BJ (cell line): ENCODE measurements at regions not wholly inside any gene's neighbourhood (a gene's known extent, or its start where the extent isn't known, plus 50 kb on each side); places are given as distances from the start of the nearest gene placed in this dataset.
A peak's percentile ranks its signal among the peaks of the same experiment; 100 is the strongest.
"Not testable (repeated sequence)": the region's sequence is repeated elsewhere in the genome, so short reads cannot be mapped to it uniquely, and the experiment has no call there.

ENCODE experiments used
- CTCF ChIA-PET: fragments of 350-600 bp; formaldehyde crosslinking; extraction: SDS; loops from one replicate; lab custom pipeline; 2021; ENCODE audit warnings: antibody characterized with exemption, inconsistent platforms; lab: Yijun Ruan, JAX
- POLR2A ChIA-PET: fragments of 300-600 bp; sonication (Branson Sonifier 250); formaldehyde crosslinking; extraction: SDS; loops from one replicate; lab custom pipeline; 2021; ENCODE audit warnings: antibody characterized with exemption; lab: Charles Lee
- DNase-seq: peaks from one replicate; pipeline ENCODE4 v3.0.0-alpha.2; 2011; ENCODE audit warnings: low read depth
- H3K27me3 ChIP-seq: 2 replicates; pipeline ENCODE4 v1.6.0; 2011; ENCODE audit warnings: low read length; ENCODE audit not compliant: control insufficient read depth, insufficient read depth
- H3K36me3 ChIP-seq: 2 replicates; pipeline ENCODE4 v1.5.1; 2011; ENCODE audit warnings: low read length; ENCODE audit not compliant: control insufficient read depth, insufficient read depth
- H3K4me3 ChIP-seq: 2 replicates; pipeline ENCODE4 v1.5.1; 2011; ENCODE audit warnings: low read depth, mild to moderate bottlenecking, control low read depth, low read length
- TF ChIP-seq, protein P1 (sequence below): IDR thresholded peaks from 2 replicates; pipeline ENCODE4 v1.5.1; 2011; ENCODE audit warnings: low read depth, mild to moderate bottlenecking, control low read depth, inconsistent platforms, low read length, moderate library complexity; ENCODE audit not compliant: insufficient read depth

DNA sequence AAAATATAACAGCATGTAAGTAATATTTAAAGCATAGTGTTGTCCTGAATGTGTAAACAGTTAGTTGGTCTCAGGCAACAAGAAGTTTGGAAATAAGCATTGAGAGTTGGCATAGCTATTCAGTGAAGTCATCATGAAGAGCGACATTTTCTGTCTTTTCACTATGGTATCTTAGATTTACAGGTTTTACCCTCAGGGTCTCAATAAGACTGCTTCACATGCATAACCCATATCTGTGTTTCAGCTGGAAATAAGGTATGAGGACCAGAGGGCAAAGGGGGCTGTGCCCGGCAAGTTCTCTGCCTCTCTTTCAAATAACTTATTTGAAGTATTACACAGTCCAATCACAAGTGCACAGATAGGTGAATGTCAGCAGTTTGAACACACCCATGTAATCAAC is 290.2 kb upstream of the CNTN3 start:
- TF ChIP-seq, protein P1, sequence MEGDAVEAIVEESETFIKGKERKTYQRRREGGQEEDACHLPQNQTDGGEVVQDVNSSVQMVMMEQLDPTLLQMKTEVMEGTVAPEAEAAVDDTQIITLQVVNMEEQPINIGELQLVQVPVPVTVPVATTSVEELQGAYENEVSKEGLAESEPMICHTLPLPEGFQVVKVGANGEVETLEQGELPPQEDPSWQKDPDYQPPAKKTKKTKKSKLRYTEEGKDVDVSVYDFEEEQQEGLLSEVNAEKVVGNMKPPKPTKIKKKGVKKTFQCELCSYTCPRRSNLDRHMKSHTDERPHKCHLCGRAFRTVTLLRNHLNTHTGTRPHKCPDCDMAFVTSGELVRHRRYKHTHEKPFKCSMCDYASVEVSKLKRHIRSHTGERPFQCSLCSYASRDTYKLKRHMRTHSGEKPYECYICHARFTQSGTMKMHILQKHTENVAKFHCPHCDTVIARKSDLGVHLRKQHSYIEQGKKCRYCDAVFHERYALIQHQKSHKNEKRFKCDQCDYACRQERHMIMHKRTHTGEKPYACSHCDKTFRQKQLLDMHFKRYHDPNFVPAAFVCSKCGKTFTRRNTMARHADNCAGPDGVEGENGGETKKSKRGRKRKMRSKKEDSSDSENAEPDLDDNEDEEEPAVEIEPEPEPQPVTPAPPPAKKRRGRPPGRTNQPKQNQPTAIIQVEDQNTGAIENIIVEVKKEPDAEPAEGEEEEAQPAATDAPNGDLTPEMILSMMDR, result no peak
- ChIA-PET CTCF (no interaction called here), POLR2A (no interaction called here)
- Histone ChIP-seq H3K36me3 (no peaks in the 10 kb centered on the region), H3K27me3 (no peaks in the 10 kb centered on the region), H3K4me3 (no peak overlapping the region)
- no peak for DNase-seq

DNA sequence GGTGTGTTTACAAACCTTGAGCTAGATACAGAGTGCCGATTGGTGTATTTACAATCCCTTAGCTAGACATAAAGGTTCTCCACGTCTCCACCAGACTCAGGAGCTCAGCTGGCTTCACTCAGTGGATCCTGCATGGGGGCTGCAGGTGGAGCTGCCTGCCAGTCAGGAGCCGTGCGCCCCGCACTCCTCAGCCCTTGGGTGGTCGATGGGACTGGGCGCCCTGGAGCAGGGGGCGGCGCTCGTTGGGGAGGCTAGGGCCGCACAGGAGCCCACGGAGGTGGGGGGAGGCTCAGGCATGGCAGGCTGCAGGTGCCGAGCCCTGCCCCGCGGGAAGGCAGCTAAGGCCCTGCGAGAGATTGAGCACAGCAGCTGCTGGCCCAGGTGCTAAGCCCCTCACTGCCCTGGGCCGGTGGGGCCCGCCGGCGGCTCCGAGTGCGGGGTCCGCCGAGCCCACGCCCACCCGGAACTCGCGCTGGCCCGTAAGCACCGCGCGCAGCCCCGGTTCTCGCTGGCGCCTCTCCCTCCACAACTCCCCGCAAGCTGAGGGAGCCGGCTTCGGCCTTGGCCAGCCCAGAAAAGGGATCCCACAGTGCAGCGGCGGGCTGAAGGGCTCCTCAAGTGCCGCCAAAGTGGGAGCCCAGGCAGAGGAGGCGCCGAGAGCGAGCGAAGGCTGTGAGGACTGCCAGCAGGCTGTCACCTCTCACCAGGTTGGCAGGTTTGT is 285.5 kb upstream of the CNTN3 start:
- H3K36me3 ChIP-seq, POLR2A ChIA-PET, H3K4me3 ChIP-seq, DNase-seq, H3K27me3 ChIP-seq: not testable (repeated sequence)
- CTCF ChIA-PET, result interaction anchor here (0.6 to 2.3 kb wide), 2 partner anchors 14 to 16 kb away, joined by 3 to 6 read pairs; no protein-coding TSS in a partner anchor

DNA sequence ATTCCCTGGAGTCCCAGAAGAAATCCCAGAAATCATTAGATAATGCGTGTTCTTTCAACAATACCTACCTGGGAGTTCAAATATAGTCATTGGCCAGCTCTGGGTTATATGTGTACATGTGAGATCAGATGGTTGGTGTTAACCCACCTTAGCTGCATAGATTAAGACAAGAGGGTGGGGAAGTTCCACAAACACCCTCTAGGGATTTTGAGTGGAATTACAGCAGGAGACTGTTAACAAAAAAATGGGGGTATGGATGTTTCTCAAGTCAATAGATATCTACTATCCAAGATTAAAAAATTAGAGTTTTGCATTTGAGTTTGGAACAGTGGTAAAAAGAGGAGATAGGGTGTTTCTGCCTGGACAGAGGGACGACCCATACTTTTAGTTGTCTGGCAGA is 282.5 kb upstream of the CNTN3 start:
- ChIA-PET POLR2A (interaction anchor here (0.6 kb wide), 1 partner anchor 26 kb away, joined by 4 read pairs; no protein-coding TSS in a partner anchor), CTCF (no interaction called here)
- TF ChIP-seq, protein P1, result peak; percentile 45; the same call in 1 of the 2 replicates
- H3K36me3 ChIP-seq, result no peaks in the 10 kb centered on the region
- H3K4me3 ChIP-seq, result no peak overlapping the region
- H3K27me3 ChIP-seq, result no peaks in the 10 kb centered on the region
- DNase-seq, result no peak

DNA sequence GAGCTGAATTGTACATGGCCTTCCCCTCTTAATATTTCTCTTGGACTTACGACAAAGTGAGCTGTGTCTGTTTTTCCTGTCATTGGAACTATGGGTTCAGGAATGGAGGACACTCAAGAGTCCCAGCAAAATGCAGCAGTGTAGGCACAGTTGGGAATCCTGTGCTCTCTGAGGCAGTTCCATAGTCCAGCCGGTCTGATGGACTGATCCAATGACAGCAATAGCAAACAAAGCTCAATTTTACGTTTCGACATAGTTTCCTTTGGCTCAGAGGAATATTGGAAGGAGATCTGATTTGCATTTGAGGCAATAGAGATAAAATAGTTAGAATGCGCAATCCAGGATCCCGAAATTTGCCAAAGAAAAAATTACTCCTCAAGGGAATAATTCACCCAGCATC is 276.9 kb upstream of the CNTN3 start:
- no peaks in the 10 kb centered on the region for H3K27me3 ChIP-seq
- H3K4me3 ChIP-seq, result no peak overlapping the region
- POLR2A ChIA-PET, result no interaction called here
- CTCF ChIA-PET, result interaction anchor here (1.1 kb wide), 1 partner anchor 11 kb away, joined by 3 read pairs; no protein-coding TSS in a partner anchor
- DNase-seq, result no peak
- TF ChIP-seq, protein P1, result no peak
- no peaks in the 10 kb centered on the region for H3K36me3 ChIP-seq

DNA sequence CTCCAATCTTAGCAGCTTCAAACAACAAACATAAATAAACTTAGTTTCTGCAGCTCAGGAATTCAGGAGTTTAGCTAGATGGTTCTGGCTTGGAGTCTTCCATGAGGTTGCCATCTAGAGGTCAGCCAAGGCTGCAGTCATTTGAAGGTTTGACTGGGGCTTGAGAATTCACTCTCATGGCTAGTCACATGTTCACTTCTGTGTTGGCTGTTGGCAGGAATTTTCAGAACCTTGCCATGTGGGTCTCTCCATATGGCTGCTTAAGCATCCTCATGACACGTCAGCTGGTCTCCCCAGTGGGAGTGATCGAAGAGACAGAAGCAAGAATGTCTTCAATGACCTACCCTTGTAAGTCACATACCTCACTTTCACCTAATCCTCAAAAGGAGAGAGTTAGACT is 269.2 kb upstream of the CNTN3 start:
- POLR2A ChIA-PET, result no interaction called here
- no peak for DNase-seq
- CTCF ChIA-PET, result interaction anchor here (0.9 to 2.3 kb wide), 4 partner anchors 17 to 1016 kb away, joined by 3 to 6 read pairs (median 4); no protein-coding TSS in a partner anchor
- Histone ChIP-seq H3K4me3 (no peak overlapping the region), H3K27me3 (no peaks in the 10 kb centered on the region), H3K36me3 (no peaks in the 10 kb centered on the region)
- TF ChIP-seq, protein P1, result peak; percentile 60
